ENCODE measurements at regions not wholly inside any gene's neighbourhood (a gene's known extent, or its start where the extent isn't known, plus 50 kb on each side); places are given as distances from the start of the nearest gene placed in this dataset.

DNA sequence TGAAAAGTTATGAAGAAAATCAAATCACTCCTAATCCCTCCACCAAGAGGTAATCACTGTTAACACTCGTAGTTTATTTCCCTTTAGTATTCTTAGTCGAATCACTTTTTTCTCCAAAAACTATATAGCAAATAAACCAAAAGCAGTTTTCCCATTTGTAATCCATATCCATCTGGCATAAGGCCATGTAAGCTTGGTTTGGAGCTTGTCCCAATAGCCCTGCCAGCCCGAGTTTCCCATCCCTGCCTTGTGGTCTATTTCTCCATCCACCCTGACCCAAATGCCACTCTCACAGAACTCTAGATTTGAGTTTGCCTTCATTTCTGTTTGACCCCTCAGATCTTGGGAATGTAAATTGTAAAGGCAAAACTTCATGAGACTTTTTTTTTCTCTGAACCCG lies 71.8 kb upstream of the DSP start:
- ATAC-seq: no peak
- TF ChIP-seq ZBTB21 (CRISPR knock-in tag; IDR thresholded peaks at IDR 0.05; ENCODE audit: borderline replicate concordance) (no peak), TEAD4 (CRISPR knock-in tag; IDR thresholded peaks at IDR 0.05) (no peak), ETV6 (CRISPR knock-in tag; IDR thresholded peaks at IDR 0.05) (no peak), ATF1 (CRISPR knock-in tag; IDR thresholded peaks at IDR 0.05) (no peak), NFE2L1 (CRISPR knock-in tag; IDR thresholded peaks at IDR 0.05) (no peak), MXD4 (CRISPR knock-in tag; IDR thresholded peaks at IDR 0.05; ENCODE audit: borderline replicate concordance) (no peak), SMAD3 (CRISPR knock-in tag; IDR thresholded peaks at IDR 0.05; ENCODE audit: borderline replicate concordance) (no peak)
- TF ChIP-seq, protein P1, sequence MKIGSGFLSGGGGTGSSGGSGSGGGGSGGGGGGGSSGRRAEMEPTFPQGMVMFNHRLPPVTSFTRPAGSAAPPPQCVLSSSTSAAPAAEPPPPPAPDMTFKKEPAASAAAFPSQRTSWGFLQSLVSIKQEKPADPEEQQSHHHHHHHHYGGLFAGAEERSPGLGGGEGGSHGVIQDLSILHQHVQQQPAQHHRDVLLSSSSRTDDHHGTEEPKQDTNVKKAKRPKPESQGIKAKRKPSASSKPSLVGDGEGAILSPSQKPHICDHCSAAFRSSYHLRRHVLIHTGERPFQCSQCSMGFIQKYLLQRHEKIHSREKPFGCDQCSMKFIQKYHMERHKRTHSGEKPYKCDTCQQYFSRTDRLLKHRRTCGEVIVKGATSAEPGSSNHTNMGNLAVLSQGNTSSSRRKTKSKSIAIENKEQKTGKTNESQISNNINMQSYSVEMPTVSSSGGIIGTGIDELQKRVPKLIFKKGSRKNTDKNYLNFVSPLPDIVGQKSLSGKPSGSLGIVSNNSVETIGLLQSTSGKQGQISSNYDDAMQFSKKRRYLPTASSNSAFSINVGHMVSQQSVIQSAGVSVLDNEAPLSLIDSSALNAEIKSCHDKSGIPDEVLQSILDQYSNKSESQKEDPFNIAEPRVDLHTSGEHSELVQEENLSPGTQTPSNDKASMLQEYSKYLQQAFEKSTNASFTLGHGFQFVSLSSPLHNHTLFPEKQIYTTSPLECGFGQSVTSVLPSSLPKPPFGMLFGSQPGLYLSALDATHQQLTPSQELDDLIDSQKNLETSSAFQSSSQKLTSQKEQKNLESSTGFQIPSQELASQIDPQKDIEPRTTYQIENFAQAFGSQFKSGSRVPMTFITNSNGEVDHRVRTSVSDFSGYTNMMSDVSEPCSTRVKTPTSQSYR (CRISPR knock-in tag; IDR thresholded peaks at IDR 0.05): no peak
- TF ChIP-seq, protein P2, sequence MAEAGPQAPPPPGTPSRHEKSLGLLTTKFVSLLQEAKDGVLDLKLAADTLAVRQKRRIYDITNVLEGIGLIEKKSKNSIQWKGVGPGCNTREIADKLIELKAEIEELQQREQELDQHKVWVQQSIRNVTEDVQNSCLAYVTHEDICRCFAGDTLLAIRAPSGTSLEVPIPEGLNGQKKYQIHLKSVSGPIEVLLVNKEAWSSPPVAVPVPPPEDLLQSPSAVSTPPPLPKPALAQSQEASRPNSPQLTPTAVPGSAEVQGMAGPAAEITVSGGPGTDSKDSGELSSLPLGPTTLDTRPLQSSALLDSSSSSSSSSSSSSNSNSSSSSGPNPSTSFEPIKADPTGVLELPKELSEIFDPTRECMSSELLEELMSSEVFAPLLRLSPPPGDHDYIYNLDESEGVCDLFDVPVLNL (CRISPR knock-in tag; IDR thresholded peaks at IDR 0.05; ENCODE audit: borderline replicate concordance, low read depth): no peak
- TF ChIP-seq, protein P3, sequence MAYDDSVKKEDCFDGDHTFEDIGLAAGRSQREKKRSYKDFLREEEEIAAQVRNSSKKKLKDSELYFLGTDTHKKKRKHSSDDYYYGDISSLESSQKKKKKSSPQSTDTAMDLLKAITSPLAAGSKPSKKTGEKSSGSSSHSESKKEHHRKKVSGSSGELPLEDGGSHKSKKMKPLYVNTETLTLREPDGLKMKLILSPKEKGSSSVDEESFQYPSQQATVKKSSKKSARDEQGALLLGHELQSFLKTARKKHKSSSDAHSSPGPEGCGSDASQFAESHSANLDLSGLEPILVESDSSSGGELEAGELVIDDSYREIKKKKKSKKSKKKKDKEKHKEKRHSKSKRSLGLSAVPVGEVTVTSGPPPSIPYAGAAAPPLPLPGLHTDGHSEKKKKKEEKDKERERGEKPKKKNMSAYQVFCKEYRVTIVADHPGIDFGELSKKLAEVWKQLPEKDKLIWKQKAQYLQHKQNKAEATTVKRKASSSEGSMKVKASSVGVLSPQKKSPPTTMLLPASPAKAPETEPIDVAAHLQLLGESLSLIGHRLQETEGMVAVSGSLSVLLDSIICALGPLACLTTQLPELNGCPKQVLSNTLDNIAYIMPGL (CRISPR knock-in tag; IDR thresholded peaks at IDR 0.05): no peak
- TF ChIP-seq, protein P4, sequence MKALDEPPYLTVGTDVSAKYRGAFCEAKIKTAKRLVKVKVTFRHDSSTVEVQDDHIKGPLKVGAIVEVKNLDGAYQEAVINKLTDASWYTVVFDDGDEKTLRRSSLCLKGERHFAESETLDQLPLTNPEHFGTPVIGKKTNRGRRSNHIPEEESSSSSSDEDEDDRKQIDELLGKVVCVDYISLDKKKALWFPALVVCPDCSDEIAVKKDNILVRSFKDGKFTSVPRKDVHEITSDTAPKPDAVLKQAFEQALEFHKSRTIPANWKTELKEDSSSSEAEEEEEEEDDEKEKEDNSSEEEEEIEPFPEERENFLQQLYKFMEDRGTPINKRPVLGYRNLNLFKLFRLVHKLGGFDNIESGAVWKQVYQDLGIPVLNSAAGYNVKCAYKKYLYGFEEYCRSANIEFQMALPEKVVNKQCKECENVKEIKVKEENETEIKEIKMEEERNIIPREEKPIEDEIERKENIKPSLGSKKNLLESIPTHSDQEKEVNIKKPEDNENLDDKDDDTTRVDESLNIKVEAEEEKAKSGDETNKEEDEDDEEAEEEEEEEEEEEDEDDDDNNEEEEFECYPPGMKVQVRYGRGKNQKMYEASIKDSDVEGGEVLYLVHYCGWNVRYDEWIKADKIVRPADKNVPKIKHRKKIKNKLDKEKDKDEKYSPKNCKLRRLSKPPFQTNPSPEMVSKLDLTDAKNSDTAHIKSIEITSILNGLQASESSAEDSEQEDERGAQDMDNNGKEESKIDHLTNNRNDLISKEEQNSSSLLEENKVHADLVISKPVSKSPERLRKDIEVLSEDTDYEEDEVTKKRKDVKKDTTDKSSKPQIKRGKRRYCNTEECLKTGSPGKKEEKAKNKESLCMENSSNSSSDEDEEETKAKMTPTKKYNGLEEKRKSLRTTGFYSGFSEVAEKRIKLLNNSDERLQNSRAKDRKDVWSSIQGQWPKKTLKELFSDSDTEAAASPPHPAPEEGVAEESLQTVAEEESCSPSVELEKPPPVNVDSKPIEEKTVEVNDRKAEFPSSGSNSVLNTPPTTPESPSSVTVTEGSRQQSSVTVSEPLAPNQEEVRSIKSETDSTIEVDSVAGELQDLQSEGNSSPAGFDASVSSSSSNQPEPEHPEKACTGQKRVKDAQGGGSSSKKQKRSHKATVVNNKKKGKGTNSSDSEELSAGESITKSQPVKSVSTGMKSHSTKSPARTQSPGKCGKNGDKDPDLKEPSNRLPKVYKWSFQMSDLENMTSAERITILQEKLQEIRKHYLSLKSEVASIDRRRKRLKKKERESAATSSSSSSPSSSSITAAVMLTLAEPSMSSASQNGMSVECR (CRISPR knock-in tag; IDR thresholded peaks at IDR 0.05; ENCODE audit: borderline replicate concordance): no peak
- DNase-seq (ENCODE audit: low spot score): no peak
- Mint-ChIP-seq H3K36me3 (no peaks in the 10 kb centered on the region), H3K4me1 (no peaks in the 10 kb centered on the region), H3K27ac (no peak overlapping the region), H3K9me3 (no peaks in the 10 kb centered on the region), H3K27me3 (ENCODE audit: low read depth) (no peaks in the 10 kb centered on the region; the same call in 1 of the 2 replicates), H3K4me3 (no peak overlapping the region)
- CTCF ChIA-PET: no interaction called here
- POLR2A ChIA-PET: no interaction called here

DNA sequence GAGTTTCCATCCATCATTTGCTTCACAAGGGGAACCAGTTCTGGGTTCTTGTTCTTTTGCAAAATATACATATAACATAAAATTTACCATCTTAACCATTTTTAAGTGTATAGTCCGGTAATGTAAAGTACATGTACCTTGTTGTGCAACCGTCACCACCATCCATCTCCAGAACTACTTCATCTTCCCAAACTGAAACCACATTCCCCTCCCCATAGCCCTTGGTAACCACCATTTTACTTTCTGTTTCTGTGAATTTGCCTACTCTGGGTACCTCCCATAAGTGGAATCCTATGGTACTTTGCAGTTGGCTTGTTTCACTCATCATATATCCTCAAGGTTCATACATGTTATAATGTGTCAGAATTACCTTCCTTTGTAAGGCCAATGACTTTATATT lies 70.3 kb upstream of the DSP start:
- no peaks in the 10 kb centered on the region for H3K36me3 Mint-ChIP-seq
- no peaks in the 10 kb centered on the region for H3K9me3 Mint-ChIP-seq
- no peak overlapping the region for H3K4me3 Mint-ChIP-seq

More for the DNA sequence above, 70.3 kb upstream of the DSP start:
- ATAC-seq (no peak), DNase-seq (ENCODE audit: low spot score) (no peak)
- CTCF ChIA-PET: no interaction called here
- POLR2A ChIA-PET: no interaction called here
- Mint-ChIP-seq H3K27ac (no peak overlapping the region), H3K27me3 (ENCODE audit: low read depth) (no peaks in the 10 kb centered on the region; the same call in 1 of the 2 replicates), H3K4me1 (no peaks in the 10 kb centered on the region)
- TF ChIP-seq, protein P3 (CRISPR knock-in tag; IDR thresholded peaks at IDR 0.05): no peak

Data from WTC11 (cell line).